Nephron (organoid): ENCODE measurements at regions not wholly inside any gene's neighbourhood (a gene's known extent, or its start where the extent isn't known, plus 50 kb on each side); places are given as distances from the start of the nearest gene placed in this dataset.

Experiments used
- H3K27ac Mint-ChIP-seq, 3 experiments: 2 replicates each; pipeline ENCODE4 v1.8.0; 2020; ENCODE audit warnings: mixed read lengths in 3 of 3, mild to moderate bottlenecking in 2 of 3, moderate library complexity in 1 of 3
- H3K27me3 Mint-ChIP-seq: 2 replicates; pipeline ENCODE4 v1.8.0; 2021; ENCODE audit warnings: low read depth, mild to moderate bottlenecking, moderate library complexity, mixed read lengths
- H3K36me3 Mint-ChIP-seq: 2 replicates; pipeline ENCODE4 v1.8.0; 2020; ENCODE audit warnings: low read depth, mixed read lengths
- H3K4me1 Mint-ChIP-seq: 2 replicates; pipeline ENCODE4 v1.8.0; 2020; ENCODE audit warnings: mixed read lengths
- H3K4me3 Mint-ChIP-seq, 3 experiments: 2 replicates each; pipeline ENCODE4 v1.8.0; 2020; ENCODE audit warnings: mild to moderate bottlenecking in 3 of 3, mixed read lengths in 3 of 3, moderate library complexity in 2 of 3
- H3K9me3 Mint-ChIP-seq: 2 replicates; pipeline ENCODE4 v1.8.0; 2020; ENCODE audit warnings: mixed read lengths
- TF ChIP-seq, protein P1 (sequence below), 3 experiments: fragments of 200-600 bp; sonication (generic); IDR thresholded peaks; one replicate each; pipeline ENCODE4 v1.5.0; 2021; ENCODE audit warnings: antibody characterized with exemption in 3 of 3; ENCODE audit not compliant: unreplicated experiment in 3 of 3

DNA sequence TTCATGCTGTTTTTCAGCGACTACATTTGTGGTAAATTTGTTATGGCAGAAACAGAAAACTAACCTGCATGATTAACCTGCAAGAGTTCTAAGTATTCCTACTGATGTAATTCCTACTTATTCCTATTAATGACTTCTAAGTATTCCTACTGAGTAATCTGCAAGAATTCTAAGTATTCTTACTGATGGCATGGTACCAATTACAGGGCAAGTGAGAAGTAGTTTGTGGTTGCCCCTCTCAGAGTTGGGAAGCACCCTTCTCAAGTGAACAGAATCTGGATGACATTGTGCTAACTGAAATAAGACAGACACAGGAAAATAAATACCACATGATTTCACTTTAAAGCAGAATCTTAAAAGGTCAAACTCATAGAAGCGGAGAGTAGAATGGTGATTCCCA lies 100.9 kb upstream of the CPNE8 start:
- peaks cover 7% of the 10 kb centered on the region for H3K4me1 Mint-ChIP-seq
- H3K36me3 Mint-ChIP-seq = no peaks in the 10 kb centered on the region

DNA sequence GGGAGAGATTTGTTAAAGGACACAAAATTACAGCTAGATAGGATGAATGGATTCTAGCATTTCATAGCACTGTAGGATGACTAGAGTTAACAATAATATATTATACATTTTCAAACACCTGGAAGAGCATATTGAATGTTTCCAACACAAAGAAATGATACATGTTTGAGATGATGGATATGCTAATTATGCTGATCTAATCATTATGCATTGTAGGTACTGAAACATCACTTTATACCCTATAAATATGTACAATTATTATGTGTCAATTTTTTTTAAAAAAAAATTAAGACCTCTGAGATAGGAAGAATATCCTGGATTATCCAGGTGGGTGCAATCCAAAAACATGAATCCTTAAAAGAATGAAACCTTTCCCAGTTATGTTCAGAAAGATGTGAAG lies 100.3 kb upstream of the CPNE8 start:
- Mint-ChIP-seq H3K9me3 (no peaks in the 10 kb centered on the region), H3K4me1 (peaks cover 5% of the 10 kb centered on the region), H3K27ac (no peak overlapping the region), H3K36me3 (no peaks in the 10 kb centered on the region), H3K27me3 (no peaks in the 10 kb centered on the region), H3K4me3 (no peak overlapping the region)
- TF ChIP-seq, protein P1, sequence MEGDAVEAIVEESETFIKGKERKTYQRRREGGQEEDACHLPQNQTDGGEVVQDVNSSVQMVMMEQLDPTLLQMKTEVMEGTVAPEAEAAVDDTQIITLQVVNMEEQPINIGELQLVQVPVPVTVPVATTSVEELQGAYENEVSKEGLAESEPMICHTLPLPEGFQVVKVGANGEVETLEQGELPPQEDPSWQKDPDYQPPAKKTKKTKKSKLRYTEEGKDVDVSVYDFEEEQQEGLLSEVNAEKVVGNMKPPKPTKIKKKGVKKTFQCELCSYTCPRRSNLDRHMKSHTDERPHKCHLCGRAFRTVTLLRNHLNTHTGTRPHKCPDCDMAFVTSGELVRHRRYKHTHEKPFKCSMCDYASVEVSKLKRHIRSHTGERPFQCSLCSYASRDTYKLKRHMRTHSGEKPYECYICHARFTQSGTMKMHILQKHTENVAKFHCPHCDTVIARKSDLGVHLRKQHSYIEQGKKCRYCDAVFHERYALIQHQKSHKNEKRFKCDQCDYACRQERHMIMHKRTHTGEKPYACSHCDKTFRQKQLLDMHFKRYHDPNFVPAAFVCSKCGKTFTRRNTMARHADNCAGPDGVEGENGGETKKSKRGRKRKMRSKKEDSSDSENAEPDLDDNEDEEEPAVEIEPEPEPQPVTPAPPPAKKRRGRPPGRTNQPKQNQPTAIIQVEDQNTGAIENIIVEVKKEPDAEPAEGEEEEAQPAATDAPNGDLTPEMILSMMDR (IDR thresholded peaks at IDR 0.05; ENCODE audit: unreplicated experiment in 3 of 3) = no peak

More for the DNA sequence above, 100.9 kb upstream of the CPNE8 start:
- no peak overlapping the region for H3K4me3 Mint-ChIP-seq
- no peaks in the 10 kb centered on the region for H3K27me3 Mint-ChIP-seq
- H3K9me3 Mint-ChIP-seq = no peaks in the 10 kb centered on the region
- TF ChIP-seq, protein P1 (IDR thresholded peaks at IDR 0.05; ENCODE audit: unreplicated experiment in 3 of 3) = no peak
- H3K27ac Mint-ChIP-seq = no peak overlapping the region

DNA sequence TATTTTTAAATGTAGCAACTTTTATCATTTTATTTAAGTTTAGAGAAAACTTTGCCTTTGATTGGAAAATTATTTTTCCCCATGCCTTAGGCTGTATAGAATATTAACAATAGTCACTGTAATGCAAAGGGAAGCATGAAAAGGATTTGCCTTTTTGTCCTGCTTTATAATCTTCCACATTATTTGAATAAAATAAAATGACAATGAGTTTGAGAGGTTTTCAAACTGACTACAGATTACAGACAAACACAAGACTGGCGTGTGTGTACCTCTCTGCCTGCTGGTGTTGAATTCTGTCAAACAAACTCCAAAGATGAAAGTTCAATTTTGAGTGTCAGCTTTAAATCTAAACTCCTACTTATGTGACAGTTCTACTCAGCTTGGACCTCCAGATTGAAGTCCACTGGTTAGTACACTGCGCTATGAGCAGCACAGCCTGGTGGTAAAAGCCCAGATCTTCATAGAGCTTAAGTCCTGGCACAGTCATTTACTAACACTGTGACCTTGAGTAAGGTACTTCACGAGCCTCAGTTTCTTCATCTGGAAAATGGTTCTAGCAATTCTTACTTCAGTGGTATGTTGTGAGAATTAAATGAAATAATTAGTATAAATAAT lies 98.3 kb upstream of the CPNE8 start:
- no peaks in the 10 kb centered on the region for H3K4me1 Mint-ChIP-seq
- H3K27me3 Mint-ChIP-seq = no peaks in the 10 kb centered on the region
- no peak overlapping the region for H3K4me3 Mint-ChIP-seq
- H3K9me3 Mint-ChIP-seq = no peaks in the 10 kb centered on the region
- H3K36me3 Mint-ChIP-seq = no peaks in the 10 kb centered on the region
- TF ChIP-seq, protein P1 (IDR thresholded peaks at IDR 0.05; ENCODE audit: unreplicated experiment in 3 of 3) = no peak
- H3K27ac Mint-ChIP-seq = no peak overlapping the region

DNA sequence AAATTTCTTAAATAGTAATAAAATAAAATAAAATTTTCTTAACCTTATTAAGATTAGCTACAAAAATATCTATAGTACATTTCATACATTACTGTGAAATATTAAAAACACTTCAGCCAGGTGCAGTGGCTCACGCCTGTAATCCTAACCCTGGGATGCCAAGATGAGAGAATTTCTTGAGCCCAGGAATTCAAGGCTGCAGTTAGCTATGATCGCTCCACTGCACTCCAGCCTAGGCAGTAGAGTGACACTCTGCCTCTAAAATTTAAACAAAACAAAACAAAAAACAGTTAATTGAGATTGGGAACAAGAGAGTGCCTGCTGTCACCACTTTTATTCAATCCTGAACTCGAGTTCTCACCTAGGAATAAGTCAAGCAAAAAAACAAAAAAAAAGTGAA lies 95.0 kb upstream of the CPNE8 start:
- TF ChIP-seq, protein P1 (IDR thresholded peaks at IDR 0.05; ENCODE audit: unreplicated experiment in 3 of 3) = no peak
- H3K9me3 Mint-ChIP-seq = no peaks in the 10 kb centered on the region
- no peaks in the 10 kb centered on the region for H3K4me1 Mint-ChIP-seq
- no peak overlapping the region for H3K27ac Mint-ChIP-seq
- H3K36me3 Mint-ChIP-seq = no peaks in the 10 kb centered on the region
- no peak overlapping the region for H3K4me3 Mint-ChIP-seq
- H3K27me3 Mint-ChIP-seq = no peaks in the 10 kb centered on the region

DNA sequence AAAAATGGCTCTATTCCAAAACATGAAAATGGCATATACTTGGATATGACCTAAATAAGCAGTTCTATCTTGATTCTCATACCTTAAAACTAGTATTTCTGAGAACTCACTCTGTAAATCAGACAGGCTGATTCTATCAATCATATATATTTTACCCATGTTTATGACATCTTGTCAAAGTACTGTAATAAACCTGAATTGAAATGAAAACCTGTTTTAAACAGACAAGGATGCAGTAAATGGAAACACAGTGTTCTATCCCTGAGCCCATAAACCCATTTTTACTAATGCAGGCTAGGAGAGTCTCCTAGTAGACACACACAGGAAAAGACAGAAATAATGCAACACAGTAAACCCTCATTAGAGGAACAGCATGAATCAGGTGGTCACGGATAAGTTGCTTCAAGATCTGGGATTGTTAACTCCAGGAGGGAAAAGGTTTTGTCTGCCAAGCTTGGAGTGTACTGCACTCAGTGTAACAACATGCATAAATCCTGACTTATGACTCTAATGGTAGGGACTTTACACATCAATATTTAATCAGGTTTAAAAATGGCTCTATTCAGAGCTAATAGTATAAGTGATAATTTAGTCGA lies 93.6 kb upstream of the CPNE8 start:
- Mint-ChIP-seq H3K9me3 (no peaks in the 10 kb centered on the region), H3K27ac (no peak overlapping the region), H3K36me3 (no peaks in the 10 kb centered on the region), H3K4me3 (no peak overlapping the region), H3K4me1 (no peaks in the 10 kb centered on the region), H3K27me3 (no peaks in the 10 kb centered on the region)
- TF ChIP-seq, protein P1 (IDR thresholded peaks at IDR 0.05; ENCODE audit: unreplicated experiment in 3 of 3) = no peak

DNA sequence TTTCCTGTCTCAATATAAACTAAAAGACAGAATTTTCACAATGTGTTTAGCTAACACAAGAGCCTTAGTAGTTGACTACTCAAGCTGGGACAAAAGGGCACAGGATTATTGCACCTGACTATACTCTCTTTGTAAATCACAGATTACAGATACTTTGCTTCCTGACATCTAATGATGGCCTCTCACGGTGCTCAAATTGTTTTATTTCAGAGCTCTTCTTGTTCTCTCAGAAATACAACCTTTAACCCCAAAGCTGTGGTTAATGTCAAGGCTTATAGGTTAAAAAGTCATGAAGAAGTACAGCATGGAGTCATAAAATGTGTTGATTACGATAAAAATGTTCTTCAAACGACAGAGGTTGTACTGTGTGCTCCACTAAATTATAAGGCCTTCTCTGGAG lies 89.9 kb upstream of the CPNE8 start:
- no peaks in the 10 kb centered on the region for H3K36me3 Mint-ChIP-seq
- TF ChIP-seq, protein P1 (IDR thresholded peaks at IDR 0.05; ENCODE audit: unreplicated experiment in 3 of 3) = no peak
- no peaks in the 10 kb centered on the region for H3K27me3 Mint-ChIP-seq
- no peak overlapping the region for H3K4me3 Mint-ChIP-seq
- H3K4me1 Mint-ChIP-seq = no peaks in the 10 kb centered on the region
- no peak overlapping the region for H3K27ac Mint-ChIP-seq
- peaks cover 6% of the 10 kb centered on the region for H3K9me3 Mint-ChIP-seq
